ENCODE measurements at regions not wholly inside any gene's neighbourhood (a gene's known extent, or its start where the extent isn't known, plus 50 kb on each side); places are given as distances from the start of the nearest gene placed in this dataset.

GRCh38 chr1:213675043-213675442 is 312.7 kb upstream of the PROX1 start:
- TF ChIP-seq CTCF (conservative IDR thresholded peaks at IDR 0.05; ENCODE audit: low read length): no peak
- no peak for TF ChIP-seq EZH2phosphoT487 (IDR thresholded peaks at IDR 0.05; ENCODE audit: borderline replicate concordance, low read depth, low read length)
